Left lobe of liver (tissue), 2 donors: ENCODE measurements at regions not wholly inside any gene's neighbourhood (a gene's known extent, or its start where the extent isn't known, plus 50 kb on each side); places are given as distances from the start of the nearest gene placed in this dataset.

Experiments
- ATAC-seq: fragments of 200-7000 bp; cut with Tn5 transposase; one replicate; pipeline ENCODE4 v1.9.1; 2020; ENCODE audit warnings: mild to moderate bottlenecking, moderate library complexity
- DNase-seq: peaks from one replicate; pipeline ENCODE4 v3.0.0-alpha.2; 2020; ENCODE audit warnings: low spot score
- donor health status: DM: no; HTN: no; CAD: no; lungs with moderate emphysema.
- donor health status: DM: no; HTN: yes; CAD: no.

- DNase-seq (no peak), ATAC-seq (no peak)
Measured at GRCh38 chr3:101085752-101086151, 92.5 kb upstream of the ABI3BP start.

GRCh38 chr3:101084404-101084803 lies 91.2 kb upstream of the ABI3BP start:
- ATAC-seq (no peak), DNase-seq (no peak)

GRCh38 chr3:101081999-101082398 lies 88.8 kb upstream of the ABI3BP start:
- no peak for DNase-seq
- no peak for ATAC-seq

- no peak for ATAC-seq
- DNase-seq = no peak
Measured at GRCh38 chr3:101081446-101081845, 88.2 kb upstream of the ABI3BP start.

GRCh38 chr3:101077361-101078011 lies 84.3 kb upstream of the ABI3BP start:
- peak; percentile 22 for ATAC-seq

GRCh38 chr3:101074518-101074917 lies 81.3 kb upstream of the ABI3BP start:
- ATAC-seq (no peak), DNase-seq (no peak)

More at GRCh38 chr3:101077361-101078011, 84.3 kb upstream of the ABI3BP start:
- no peak for DNase-seq

GRCh38 chr3:101072300-101072699 lies 79.1 kb upstream of the ABI3BP start:
- DNase-seq = no peak
- no peak for ATAC-seq

GRCh38 chr3:101070799-101071121 lies 77.5 kb upstream of the ABI3BP start:
- ATAC-seq = no peak
- no peak for DNase-seq

- peak; percentile 100 for ATAC-seq
- DNase-seq = peak; percentile 80
Measured at GRCh38 chr3:101069901-101070798, 76.9 kb upstream of the ABI3BP start.

GRCh38 chr3:101068876-101069606 lies 75.8 kb upstream of the ABI3BP start:
- DNase-seq = no peak
- no peak for ATAC-seq

GRCh38 chr3:101066711-101067129 lies 73.5 kb upstream of the ABI3BP start:
- DNase-seq = no peak
- no peak for ATAC-seq

- no peak for ATAC-seq
- DNase-seq = no peak
Measured at GRCh38 chr3:101065962-101066361, 72.7 kb upstream of the ABI3BP start.

- DNase-seq (no peak), ATAC-seq (no peak)
Measured at GRCh38 chr3:101063401-101063800, 70.2 kb upstream of the ABI3BP start.

- no peak for ATAC-seq
- no peak for DNase-seq
Measured at GRCh38 chr3:101061312-101061711, 68.1 kb upstream of the ABI3BP start.

GRCh38 chr3:101050866-101051265 lies 57.6 kb upstream of the ABI3BP start:
- ATAC-seq (no peak), DNase-seq (no peak)

GRCh38 chr3:101050046-101050445 lies 56.8 kb upstream of the ABI3BP start:
- no peak for DNase-seq
- no peak for ATAC-seq

- ATAC-seq (no peak), DNase-seq (no peak)
Measured at GRCh38 chr3:101049532-101049931, 56.3 kb upstream of the ABI3BP start.

- ATAC-seq (no peak), DNase-seq (no peak)
Measured at GRCh38 chr3:101043687-101044078, 50.5 kb upstream of the ABI3BP start.

- DNase-seq (no peak), ATAC-seq (no peak)
Measured at GRCh38 chr3:101042996-101043686, 49.9 kb upstream of the ABI3BP start.
